Stimulated activated CD8-positive, alpha-beta memory T cell treated with anti-CD3 and anti-CD28 coated beads, Interleukin-4, amount 100 ng/mL, for 1 hour (primary cell): ENCODE measurements at regions not wholly inside any gene's neighbourhood (a gene's known extent, or its start where the extent isn't known, plus 50 kb on each side); places are given as distances from the start of the nearest gene placed in this dataset.
"Not testable (repeated sequence)": the region's sequence is repeated elsewhere in the genome, so short reads cannot be mapped to it uniquely, and the experiment has no call there.

Source experiments
- DNase-seq, 2 donors: peaks; one replicate each; pipeline ENCODE4 v3.0.0-alpha.2; 2020; ENCODE audit warnings: low read depth in 2 of 2, low spot score in 1 of 2

DNA sequence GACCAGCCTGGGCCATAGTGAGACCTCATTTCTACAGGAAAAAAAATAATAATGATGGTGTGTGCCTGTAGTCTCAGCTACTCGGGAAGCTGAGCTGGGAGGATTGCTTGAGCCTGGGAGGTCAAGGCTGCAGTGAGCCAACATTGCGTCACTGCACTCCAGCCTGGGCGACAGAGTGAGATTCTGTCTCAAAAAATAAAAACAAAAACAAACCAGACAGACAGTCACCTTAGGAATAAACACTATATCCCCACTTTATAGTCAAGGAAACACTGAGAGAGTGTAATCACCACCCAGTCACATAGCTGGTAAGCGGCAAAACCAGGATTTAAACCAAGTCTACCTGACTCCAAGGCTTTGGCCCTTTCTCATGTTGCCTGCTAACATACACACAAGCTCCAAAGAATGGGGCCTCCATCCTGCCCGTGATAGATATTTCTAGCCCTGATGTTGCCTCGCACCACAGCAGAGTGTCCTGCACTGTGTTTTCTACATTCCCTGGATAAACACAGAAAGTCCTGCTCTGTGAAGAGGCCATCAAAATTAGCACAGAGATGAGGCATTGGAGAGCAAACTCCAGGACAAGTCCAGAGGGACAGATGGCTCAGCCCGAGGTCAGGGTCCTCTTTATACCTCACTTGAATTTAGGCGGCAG is 66.1 kb upstream of the SMURF2 start:
- no peak for DNase-seq

DNA sequence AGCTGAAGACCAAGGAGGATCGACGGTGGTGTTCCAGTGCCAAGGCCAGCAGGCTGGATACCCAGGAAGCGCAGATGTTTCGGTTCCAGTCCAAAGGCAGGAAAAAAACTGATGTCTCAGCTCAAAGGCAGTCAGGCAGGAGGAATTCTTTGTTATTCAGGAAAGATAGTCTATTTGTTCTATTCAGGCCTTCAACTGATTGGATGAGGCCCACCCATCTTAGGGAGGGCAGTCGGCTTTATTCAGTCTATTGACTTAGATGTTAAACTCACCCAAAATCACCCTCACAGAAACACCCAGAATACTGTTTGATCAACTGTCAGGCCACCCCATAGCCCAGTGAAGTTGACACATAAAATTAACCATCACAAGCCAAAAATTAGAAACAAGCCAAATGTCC is 63.9 kb upstream of the SMURF2 start:
- DNase-seq: not testable (repeated sequence)

DNA sequence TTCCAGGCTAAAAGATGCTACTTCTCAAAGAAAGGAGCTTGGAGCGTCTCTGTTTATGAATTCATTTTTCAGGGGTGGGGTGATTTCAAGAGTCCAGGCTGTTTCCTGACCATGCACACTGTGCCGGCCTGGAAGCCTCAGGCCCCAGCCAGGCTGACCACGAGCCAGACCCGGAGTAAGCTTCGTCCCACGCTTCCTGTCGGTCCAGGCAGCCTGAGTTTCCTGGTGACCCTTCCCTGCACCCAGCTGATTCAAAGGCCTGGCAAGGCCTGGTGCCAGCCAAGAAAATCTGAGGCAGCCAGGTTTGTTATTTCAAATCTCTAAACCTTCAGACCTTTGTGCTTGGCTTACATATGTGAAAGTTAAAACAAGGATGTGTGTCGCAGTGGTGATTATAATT is 62.1 kb upstream of the SMURF2 start:
- not testable (repeated sequence) for DNase-seq

DNA sequence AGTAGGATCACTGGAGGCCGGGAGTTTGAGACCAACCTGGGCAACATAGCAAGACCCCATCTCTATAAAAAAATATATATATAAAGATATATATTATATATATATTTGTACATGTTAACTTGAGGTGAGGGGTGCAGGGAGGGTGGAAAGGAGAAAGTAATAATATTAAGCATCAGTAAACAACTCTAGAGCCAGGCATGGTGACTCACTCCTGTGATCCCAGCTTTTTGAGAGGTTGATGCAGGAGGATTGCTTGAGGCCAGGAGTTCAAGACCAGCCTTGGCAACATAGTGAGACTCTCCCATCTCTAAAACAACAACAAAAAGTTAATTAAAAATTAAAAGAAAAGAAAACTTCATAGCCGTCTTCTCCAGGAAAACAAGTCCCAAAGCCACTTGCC is 61.7 kb upstream of the SMURF2 start:
- no peak for DNase-seq

DNA sequence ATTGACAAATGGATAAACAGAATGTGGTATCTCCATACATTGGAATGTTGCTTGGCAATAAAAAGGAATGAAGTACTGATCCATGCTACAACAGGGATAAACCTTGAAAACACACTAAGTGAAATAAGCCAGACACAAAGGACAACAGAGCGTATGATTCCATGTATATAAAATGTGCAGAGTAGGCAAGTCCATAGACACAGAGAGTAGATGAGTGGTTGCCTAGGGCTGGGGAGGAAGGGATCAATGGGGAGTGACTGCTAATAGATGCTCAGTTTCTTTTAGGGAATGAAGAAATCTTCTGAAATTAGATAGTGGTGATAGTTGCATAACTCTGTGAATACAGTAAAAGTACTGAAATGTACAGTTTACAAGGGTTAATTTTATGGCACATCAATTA is 59.4 kb upstream of the SMURF2 start:
- not testable (repeated sequence) for DNase-seq

DNA sequence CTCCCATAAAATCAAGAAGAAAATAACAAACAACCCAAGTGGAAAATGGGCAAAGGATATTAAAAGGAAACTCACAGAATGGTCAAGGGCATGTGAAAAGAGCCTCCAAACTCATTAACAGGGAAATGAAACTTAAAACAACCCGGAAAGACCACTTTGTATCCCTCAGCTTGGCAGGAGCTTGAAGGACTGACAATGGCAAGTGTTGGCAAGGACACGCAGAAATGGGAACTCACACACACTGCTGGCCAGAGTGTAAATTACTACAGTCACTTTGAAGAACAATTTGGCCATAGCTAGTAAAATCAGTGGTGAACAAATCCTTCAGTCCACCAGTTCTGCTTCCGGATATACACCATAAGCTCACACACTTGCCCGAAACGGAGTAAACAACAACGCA is 58.1 kb upstream of the SMURF2 start:
- DNase-seq: not testable (repeated sequence)

DNA sequence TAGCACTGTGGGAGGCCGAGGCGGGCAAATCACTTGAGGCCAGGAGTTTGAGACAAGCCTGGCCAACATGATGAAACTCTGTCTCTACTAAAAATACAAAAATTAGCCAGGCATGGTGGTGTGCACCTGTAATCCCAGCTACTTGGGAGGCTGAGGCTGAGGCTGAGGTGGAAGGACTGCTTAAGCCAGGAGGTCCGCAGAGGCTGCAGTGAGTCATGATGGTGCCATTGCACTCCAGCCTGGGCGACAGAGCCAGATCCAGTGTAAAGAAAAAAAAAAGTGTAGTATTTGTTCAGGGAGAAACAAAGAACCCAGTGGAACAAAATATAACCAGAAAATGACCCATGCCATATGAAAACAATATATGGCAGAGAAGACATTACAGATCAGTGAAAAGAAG is 57.4 kb upstream of the SMURF2 start:
- DNase-seq: not testable (repeated sequence)

DNA sequence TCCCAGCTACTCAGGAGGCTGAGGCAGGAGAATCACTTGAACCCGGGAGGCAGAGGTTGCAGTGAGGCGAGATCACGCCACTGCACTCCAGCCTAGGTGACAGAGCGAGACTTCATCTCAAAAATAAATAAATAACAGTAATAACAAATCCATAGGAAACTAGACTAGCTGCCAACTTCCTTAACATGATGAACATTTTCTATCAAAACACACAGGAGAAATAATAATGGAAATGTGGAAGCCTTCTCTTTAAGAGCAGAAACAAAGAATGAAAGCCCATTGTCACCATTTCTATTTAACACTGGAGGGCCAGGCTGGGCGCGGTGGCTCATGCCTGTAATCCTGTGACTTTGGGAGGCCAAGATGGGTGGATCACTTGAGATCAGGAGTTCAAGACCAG is 56.7 kb upstream of the SMURF2 start:
- DNase-seq: not testable (repeated sequence)

DNA sequence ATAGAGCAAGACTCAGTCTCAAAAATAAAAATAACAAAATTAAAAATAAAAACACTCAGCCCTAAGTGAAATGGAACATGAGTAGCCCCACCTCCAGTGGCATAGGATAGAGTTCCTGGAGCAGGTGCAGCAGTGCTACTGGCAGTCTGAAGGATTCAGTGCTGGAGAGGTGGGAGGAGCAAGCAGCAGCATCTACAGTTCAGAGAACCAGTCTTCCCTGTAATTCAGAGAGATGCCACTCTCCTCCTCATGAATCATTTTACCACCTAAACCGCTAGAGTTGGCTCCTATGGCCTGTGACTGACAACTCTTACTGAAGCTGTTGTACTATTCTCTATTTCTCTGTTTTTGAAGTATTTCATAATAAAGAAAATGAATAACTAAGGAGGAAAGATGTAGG is 56.0 kb upstream of the SMURF2 start:
- DNase-seq: no peak

DNA sequence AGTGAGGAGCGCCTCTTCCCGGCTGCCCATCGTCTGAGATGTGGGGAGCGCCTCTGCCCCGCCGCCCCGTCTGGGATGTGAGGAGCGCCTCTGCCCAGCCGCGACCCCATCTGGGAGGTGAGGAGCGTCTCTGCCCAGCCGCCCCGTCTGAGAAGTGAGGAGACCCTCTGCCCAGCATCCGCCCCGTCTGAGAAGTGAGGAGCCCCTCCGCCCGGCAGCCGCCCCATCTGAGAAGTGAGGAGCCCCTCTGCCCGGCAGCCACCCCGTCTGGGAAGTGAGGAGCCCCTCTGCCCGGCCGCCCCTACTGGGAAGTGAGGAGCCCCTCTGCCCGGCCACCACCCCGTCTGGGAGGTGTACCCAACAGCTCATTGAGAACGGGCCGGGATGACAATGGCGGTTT is 54.4 kb upstream of the SMURF2 start:
- DNase-seq: not testable (repeated sequence)

DNA sequence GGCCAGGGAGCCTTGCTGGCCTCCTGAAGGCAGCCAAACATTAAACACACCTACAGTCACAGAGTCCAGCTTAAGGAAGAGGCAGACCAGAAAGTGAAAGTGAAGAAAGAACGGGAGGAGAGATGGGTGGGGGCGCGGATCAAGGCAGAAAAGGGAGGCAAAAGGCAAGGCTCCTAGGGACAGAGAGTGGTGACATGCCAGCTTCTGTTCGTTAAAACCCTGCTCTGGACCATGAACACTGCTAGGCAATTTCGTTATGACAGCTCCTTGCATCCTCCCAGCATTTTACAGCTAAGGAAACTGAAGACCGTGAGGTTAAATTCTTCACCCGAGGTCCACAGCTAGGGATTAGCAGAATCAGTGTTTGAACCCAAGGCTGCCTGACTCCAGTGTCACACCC is 51.7 kb upstream of the SMURF2 start:
- DNase-seq: not testable (repeated sequence)

DNA sequence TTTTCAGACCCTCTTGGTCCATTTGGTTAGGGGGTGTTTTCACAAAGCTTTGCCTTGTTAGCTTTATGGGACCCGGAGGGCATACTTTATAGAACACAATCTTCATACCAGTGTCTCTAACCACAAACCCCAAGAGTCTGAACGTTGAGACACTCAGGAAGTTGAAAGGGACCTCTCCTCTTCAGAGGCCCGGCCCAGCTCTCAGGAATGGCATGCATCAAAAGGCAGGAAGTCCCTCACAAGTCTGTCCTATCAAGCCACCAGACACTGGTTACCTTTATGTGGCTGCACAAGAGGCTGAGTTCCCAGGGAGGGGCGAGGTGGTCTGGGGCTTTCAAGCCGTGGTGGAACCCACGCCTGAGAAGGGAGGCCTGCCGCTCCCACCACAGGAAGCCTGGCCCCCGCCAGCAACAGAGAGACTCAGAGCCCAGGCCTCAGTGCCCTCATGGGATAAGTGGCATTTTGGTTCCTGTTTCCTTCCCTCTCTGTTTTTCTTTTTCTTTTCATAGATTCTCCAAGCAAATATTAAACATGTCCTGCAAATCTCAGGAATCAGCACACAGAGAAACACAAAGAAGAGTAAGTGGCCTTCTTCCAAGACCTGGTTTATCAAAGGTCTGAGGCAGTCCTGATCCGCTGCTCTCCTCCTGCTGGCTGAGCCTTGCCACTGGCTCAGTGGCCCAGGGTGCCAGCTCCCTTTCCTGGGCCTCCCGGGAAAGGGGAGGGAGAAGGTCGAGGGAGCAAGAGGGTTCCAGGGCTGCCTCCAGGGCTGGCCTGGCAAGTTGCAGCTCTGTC is 50.6 kb upstream of the SMURF2 start:
- DNase-seq: peak in 1 of 2 donors; percentile 18
